ENCODE measurements at regions not wholly inside any gene's neighbourhood (a gene's known extent, or its start where the extent isn't known, plus 50 kb on each side); places are given as distances from the start of the nearest gene placed in this dataset.

DNA sequence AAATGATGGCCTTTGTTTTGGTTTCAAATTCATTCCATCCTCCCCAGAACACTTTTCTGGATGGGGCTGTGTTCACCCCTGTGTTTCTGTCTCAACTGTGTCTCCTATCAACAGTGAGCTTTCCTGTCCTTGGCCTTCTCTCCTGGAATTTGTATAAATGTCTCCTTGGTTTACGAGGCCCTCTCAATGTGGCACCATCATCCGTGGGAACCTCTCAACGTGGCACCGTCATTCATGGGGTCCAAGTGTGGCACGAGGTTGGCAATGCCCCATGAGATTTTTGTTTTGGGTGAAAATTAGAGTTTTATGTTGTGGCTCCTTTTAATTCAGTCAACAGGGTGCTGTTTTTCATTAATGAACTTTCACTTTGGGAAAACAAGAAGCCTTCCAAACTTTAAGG, 280.7 kb upstream of the SALL3 start:
- no peak for DNase-seq

- no peak for DNase-seq
Observed at GRCh38 chr18:78699499-78699898, 280.1 kb upstream of the SALL3 start.

- DNase-seq, result no peak
Observed at GRCh38 chr18:78701771-78702396, 277.7 kb upstream of the SALL3 start.

DNA sequence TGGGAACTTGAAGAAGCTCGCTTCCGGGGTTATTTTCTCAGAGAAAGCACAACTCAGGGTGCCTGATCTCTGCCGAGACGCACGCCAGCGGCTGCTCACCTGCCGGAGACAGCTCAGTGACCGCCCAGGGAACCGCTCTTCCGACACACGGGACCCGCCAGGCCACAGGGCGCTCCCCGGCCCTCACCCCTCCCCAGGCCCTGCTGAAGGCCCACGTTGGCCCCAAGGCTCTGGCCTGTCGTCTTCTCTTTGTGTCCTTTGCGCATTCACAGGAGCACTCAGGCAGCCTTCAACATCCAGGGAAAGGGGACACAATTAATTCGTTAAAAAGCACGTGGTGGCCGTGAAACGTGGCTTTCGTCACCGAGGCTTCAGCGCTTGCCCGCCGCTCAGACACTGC, 276.3 kb upstream of the SALL3 start:
- DNase-seq, result no peak

DNA sequence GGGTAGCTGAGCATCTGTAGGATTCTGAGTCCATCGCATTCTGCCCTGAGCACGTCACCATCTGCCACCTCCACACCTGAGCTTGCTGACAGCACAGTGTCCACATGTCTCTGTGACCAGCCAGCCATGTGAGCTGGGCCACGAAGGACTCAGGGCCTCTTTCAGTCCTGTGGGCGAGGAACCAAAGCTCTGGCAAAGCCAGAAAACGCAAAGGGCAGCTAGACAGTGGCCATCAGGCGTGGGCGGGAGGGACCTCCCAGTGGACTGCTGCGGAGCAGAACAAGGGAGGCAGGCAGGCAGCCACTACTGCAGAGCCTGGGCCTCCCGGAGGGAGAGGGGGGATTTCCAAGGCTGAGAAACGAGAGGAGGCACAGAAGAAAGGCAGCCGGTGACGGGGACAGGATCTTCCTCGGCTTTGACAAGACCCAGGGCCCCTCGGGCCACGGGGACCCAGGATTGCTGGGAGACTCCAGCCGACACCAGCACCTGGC, 274.6 kb upstream of the SALL3 start:
- DNase-seq, result no peak

DNA sequence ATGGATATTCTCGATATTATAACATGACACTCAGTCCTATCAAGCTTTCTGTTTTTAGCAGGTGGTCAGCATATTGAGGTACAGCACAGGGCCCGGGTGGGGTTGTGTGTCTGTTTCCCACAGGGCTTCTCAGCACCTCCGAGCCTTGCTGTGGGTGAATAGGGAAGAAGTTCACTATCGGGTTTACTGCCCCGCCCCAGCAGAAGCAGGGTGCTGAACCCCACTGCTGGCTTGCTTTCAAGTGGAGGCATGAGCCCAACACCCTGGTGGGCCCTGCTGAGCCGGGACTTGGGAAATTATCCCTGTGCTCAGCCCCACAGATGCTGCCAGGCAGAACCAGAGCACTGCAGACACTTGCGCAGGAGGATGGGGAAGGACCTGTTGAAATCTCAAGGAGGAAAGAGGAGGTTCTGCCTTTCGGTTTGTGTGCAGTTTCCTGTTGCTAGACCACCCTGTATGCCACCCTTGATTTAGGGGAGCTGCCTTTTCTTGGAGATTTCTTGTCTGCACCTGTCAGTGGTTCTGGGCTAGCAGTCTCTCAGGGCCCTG, 270.3 kb upstream of the SALL3 start:
- DNase-seq, result no peak

DNA sequence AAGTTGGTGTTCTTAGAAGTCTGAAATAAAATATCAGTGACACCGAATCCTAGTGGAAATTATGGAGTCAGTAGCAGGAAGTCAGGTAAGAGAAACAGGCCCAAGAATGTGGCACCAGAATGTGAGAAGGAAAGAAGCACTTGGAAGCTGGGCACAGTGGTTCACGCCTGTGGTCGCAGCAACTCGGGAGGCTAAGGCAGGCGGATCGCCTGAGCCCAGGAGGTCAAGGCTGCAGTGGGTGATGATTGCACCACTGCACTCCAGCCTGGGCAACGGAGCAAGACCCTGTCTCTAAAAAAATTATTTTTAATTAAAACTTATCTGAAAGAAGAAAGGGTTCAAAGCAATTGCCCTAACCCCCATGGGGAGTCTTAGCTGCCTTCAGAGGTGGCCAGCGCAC, 268.3 kb upstream of the SALL3 start:
- DNase-seq, result no peak

GRCh38 chr18:78711971-78712370, 267.6 kb upstream of the SALL3 start:
- no peak for DNase-seq

DNA sequence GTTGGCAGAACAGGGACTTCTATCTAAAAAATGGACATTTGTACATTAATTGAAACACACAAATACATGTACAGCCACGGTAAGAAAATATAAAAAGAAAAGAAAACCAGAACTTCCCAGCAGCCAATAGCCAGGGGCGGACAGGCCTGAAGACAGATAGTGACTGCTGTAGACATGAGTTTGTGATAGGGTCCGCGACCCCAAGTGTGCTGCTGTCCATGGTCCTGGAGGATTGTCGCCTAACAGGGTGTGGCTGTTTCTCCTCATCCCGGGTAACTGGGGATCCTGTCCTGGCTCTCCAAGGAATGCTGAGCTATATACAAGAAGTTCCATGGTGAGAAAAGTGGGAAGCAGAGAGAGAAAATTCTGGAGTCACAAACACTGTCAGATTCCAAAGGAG, 266.5 kb upstream of the SALL3 start:
- DNase-seq, result no peak

DNA sequence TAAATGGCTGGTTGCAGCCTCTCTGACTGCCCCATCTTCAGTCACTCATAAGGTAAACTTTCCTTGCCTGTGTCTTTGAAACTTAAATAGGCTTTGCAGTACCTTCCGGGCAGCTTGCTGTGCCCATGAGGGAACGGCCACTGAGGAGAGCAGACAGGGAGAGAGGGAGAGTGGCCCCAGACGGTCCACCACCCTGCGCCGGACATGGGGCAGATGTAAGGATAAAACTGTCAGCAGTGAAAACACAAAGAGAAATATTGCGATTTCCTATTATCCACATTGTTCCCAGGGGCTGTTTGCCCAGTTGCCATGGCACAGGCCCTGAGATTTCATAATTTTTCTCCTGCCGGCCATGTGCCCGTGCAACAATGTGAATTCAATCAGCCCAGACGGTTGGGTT, 265.9 kb upstream of the SALL3 start:
- DNase-seq, result no peak

GRCh38 chr18:78716022-78716421, 263.6 kb upstream of the SALL3 start:
- no peak for DNase-seq

- no peak for DNase-seq
Observed at GRCh38 chr18:78716581-78716980, 263.0 kb upstream of the SALL3 start.

DNA sequence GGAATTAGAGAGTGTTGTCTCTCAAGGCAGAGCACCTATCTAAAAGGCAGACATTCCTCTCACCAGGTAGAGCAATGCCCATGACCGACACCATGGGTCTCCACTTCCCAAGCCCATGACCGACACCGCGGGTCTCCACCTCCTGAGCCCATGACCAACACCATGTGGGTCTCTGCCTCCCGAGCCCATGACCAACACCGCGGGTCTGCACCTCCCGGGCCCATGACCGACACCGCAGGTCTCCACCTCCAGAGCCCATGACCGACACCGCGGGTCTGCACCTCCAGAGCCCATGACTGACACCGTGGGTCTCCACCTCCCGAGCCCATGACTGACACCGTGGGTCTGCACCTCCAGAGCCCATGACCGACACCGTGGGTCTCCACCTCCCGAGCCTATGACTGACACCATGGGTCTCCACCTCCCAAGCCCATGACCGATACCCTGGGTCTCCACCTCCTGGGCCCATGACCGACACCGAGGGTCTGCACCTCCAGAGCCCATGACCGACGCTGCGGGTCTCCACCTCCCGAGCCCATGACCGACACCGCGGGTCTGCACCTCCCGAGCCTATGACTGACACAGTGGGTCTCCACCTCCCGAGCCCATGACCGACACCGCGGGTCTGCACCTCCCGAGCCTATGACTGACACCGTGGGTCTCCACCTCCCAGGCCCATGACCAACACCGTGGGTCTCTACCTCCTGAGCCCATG, 262.4 kb upstream of the SALL3 start:
- no peak for DNase-seq

- DNase-seq, result no peak
Observed at GRCh38 chr18:78717766-78718150, 261.9 kb upstream of the SALL3 start.

- no peak for DNase-seq
Observed at GRCh38 chr18:78719821-78720220, 259.8 kb upstream of the SALL3 start.

GRCh38 chr18:78720456-78721237, 259.0 kb upstream of the SALL3 start:
- no peak for DNase-seq

DNA sequence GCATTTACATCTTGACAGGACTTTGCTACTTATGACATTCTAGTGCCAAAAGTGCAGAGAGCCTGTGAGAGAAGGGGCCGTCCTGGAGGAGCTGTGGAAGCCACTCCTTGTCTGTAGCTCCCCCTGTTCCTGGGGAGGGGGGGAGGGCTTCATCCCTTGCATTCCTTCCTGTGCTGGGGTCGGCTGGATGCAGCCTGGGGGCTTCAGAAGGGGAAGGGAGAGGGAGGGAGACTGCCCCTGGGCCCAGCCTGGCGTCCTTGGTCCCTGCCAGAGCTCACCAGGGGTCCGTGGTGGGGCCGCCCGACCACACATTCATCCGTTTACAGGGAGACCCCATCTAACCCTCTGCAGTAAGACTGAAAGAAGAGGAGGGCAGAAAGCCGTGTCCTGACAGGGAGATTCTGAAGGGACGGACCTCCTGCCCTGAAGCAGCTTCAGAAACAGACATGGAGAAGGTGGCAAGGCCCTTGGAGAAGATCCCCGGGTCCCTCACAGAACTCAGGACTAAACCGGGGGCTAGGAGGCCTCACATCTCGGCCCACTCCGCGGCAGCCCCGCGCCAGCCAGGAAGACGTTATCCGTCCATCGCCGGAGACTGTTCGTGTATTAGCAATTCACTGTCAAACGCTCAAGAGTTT, 258.3 kb upstream of the SALL3 start:
- no peak for DNase-seq

DNA sequence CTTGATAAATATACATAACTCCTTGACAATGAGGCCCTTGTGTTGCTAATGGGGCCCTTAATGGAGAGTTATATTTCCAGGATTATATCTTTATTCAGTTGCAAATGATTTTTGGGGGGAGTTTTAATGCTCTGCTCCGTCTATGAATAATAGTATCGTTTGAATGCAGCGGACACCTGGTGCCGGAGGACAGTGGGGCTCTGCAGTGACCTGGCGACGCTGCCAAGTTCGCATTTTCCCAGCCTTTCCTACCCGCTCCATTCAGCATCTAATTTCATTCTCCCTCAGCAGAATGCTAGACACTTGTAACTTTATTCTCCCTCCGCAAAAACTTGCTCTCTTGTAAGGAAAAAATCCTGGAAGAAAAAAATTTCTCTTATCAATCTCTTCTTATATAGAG, 257.6 kb upstream of the SALL3 start:
- DNase-seq, result no peak

DNA sequence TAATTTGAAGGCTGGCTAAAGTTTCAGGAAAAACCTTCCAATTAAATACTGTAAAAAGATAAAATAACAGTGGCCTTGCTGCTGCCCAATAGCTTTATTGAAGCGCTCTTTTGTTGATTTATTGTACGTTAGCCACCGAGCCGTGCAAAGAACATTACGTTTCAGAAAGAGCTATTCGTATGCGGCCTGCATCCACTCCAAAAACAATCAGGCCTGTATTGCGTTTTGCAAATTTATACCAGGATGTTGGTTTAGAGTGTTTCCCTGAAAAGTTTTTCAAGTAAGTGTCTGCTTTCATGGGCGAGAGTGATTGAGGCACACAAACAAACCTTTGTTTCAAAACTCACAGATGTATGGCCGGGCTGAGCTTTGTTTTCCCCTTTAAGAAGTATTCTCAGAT, 257.2 kb upstream of the SALL3 start:
- DNase-seq, result no peak

GRCh38 chr18:78722929-78723710, 256.5 kb upstream of the SALL3 start:
- no peak for DNase-seq

DNA sequence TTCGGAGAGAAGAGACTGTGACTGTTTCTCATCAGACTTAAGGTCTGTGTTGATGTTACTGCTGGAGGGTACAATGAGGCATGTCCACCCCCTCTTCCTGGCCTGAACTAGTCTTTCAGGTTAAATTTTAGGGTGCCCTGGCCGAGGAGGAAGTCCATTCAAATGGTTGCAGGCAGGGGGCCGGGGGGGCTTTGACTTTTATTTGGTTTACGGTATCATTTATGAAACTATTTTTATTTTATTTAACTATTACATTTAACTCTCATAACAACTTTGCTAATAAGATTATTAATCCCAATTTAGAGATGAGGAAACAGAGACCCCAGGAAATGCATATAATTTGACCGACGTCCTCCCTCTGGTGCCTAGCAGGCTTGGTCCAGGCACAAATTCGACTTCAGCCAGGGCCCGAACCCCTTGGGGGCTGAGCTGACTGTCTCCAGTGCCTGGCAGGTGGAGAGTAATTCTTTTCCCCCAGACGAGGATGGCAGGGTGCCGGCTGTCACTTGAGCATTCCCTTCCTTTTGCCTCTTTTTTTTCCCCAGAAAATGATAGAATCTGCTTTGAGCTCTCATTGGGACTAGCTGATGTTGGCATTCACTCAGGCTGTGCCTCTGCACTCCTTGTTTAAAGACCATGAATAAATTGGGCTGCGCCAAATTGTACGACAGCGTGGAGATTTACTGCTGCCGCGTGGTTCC, 255.3 kb upstream of the SALL3 start:
- DNase-seq, result no peak

GRCh38 chr18:78725426-78725825, 254.2 kb upstream of the SALL3 start:
- no peak for DNase-seq

All from activated T-cell treated with anti-CD3 and anti-CD28 coated beads, Interleukin-2, amount 50 U/mL, for 1 hour (primary cell).